Neural cell (in vitro differentiated cells): ENCODE measurements at regions not wholly inside any gene's neighbourhood (a gene's known extent, or its start where the extent isn't known, plus 50 kb on each side); places are given as distances from the start of the nearest gene placed in this dataset.

ENCODE experiments used
- CTCF ChIP-seq: fragments of 450-650 bp; IDR thresholded peaks from 2 replicates; pipeline ENCODE4 v1.5.1; 2014; ENCODE audit warnings: antibody characterized with exemption, mild to moderate bottlenecking, moderate library complexity; ENCODE audit not compliant: poor library complexity, severe bottlenecking
- EP300 ChIP-seq: fragments of 450-650 bp; conservative IDR thresholded peaks from 2 replicates; pipeline ENCODE4 v1.6.1; 2014; ENCODE audit warnings: antibody characterized with exemption, mild to moderate bottlenecking, moderate library complexity; ENCODE audit not compliant: poor library complexity, severe bottlenecking
- EZH2 ChIP-seq: fragments of 200-600, 300-800 bp; shearing (Covaris generic), sonication (generic); IDR thresholded peaks from 2 replicates; pipeline ENCODE4 v1.6.1; 2014; ENCODE audit warnings: antibody characterized with exemption, low read length, borderline replicate concordance, mild to moderate bottlenecking; ENCODE audit not compliant: insufficient read depth, poor library complexity, severe bottlenecking
- MXI1 ChIP-seq: fragments of 450-650 bp; conservative IDR thresholded peaks from 2 replicates; pipeline ENCODE4 v1.6.1; 2014; ENCODE audit warnings: antibody characterized with exemption, mild to moderate bottlenecking; ENCODE audit not compliant: poor library complexity, severe bottlenecking
- TAF1 ChIP-seq: IDR thresholded peaks from 2 replicates; pipeline ENCODE4 v1.6.1; 2012; ENCODE audit warnings: low read depth

- no peak for TF ChIP-seq CTCF
- no peak for TF ChIP-seq TAF1
- TF ChIP-seq EZH2, result no peak
- TF ChIP-seq EP300, result no peak
- no peak for TF ChIP-seq MXI1
These were observed 146.8 kb upstream of the MAGI3 start for GRCh38 chr1:113243529-113243928.
